SK-N-SH treated with all-trans-retinoic acid at 6 μM for 48 hours (cell line): ENCODE measurements at regions not wholly inside any gene's neighbourhood (a gene's known extent, or its start where the extent isn't known, plus 50 kb on each side); places are given as distances from the start of the nearest gene placed in this dataset.

Source experiments
- ATAC-seq: fragments of 200-7000 bp; cut with Tn5 transposase; 3 replicates; pipeline ENCODE4 v1.9.1; 2020; ENCODE audit warnings: mild to moderate bottlenecking, moderate library complexity
- ARNTL ChIP-seq: fragments of 450-650 bp; formaldehyde crosslinking; IDR thresholded peaks from 2 replicates; pipeline ENCODE4 v1.5.0; 2020; ENCODE audit warnings: low read depth, mild to moderate bottlenecking, moderate library complexity, borderline replicate concordance
- BACH2 ChIP-seq: fragments of 250-450 bp; sonication (Bioruptor Pico); IDR thresholded peaks from 2 replicates; pipeline ENCODE4 v1.9.0; 2021; ENCODE audit warnings: mild to moderate bottlenecking, borderline replicate concordance
- CSDC2 ChIP-seq: fragments of 250-450 bp; sonication (Bioruptor Pico); IDR thresholded peaks from 2 replicates; pipeline ENCODE4 v1.5.0; 2020; ENCODE audit warnings: mild to moderate bottlenecking, moderate library complexity
- ESRRG ChIP-seq: fragments of 250-450 bp; sonication (Bioruptor Pico); IDR thresholded peaks from 2 replicates; pipeline ENCODE4 v1.6.1; 2021; ENCODE audit warnings: mild to moderate bottlenecking
- GLIS3 ChIP-seq: fragments of 250-450 bp; sonication (Bioruptor Pico); IDR thresholded peaks from 2 replicates; pipeline ENCODE4 v1.5.0; 2020; ENCODE audit warnings: mild to moderate bottlenecking, moderate library complexity
- ISL1 ChIP-seq: fragments of 250-450 bp; sonication (Bioruptor Pico); IDR thresholded peaks from 2 replicates; pipeline ENCODE4 v2.1.2; 2022; ENCODE audit warnings: mild to moderate bottlenecking, moderate library complexity
- OSR1 ChIP-seq: fragments of 250-450 bp; sonication (Bioruptor Pico); IDR thresholded peaks from 2 replicates; pipeline ENCODE4 v1.8.0; 2022; ENCODE audit warnings: moderate library complexity, mild to moderate bottlenecking, inconsistent platforms
- PPARA ChIP-seq: fragments of 250-450 bp; sonication (Bioruptor Pico); IDR thresholded peaks from 2 replicates; pipeline ENCODE4 v1.5.0; 2020; ENCODE audit warnings: mild to moderate bottlenecking, borderline replicate concordance
- RARB ChIP-seq: fragments of 250-450 bp; sonication (Bioruptor Pico); IDR thresholded peaks from 2 replicates; pipeline ENCODE4 v1.8.0; 2021; ENCODE audit warnings: mild to moderate bottlenecking, moderate library complexity
- SNAI2 ChIP-seq: fragments of 250-450 bp; sonication (Bioruptor Pico); IDR thresholded peaks from 2 replicates; pipeline ENCODE4 v1.5.0; 2020; ENCODE audit warnings: mild to moderate bottlenecking, moderate library complexity
- TCF4 ChIP-seq: fragments of 250-450 bp; sonication (Bioruptor Pico); IDR thresholded peaks from 2 replicates; pipeline ENCODE4 v1.8.0; 2021; ENCODE audit warnings: mild to moderate bottlenecking, moderate library complexity, borderline replicate concordance
- TOX ChIP-seq: fragments of 250-450 bp; sonication (Bioruptor Pico); IDR thresholded peaks from 2 replicates; pipeline ENCODE4 v1.8.0; 2021; ENCODE audit warnings: mild to moderate bottlenecking, moderate library complexity, borderline replicate concordance
- ZC3H10 ChIP-seq: fragments of 250-450 bp; sonication (Bioruptor Pico); IDR thresholded peaks from 2 replicates; pipeline ENCODE4 v1.5.1; 2021; ENCODE audit warnings: mild to moderate bottlenecking, moderate library complexity
- ZFP30 ChIP-seq: fragments of 450-650 bp; formaldehyde crosslinking; IDR thresholded peaks from 2 replicates; pipeline ENCODE4 v1.5.0; 2022; ENCODE audit warnings: mild to moderate bottlenecking, moderate library complexity
- ZNF565 ChIP-seq: fragments of 450-650 bp; formaldehyde crosslinking; conservative IDR thresholded peaks from 2 replicates; pipeline ENCODE4 v1.5.0; 2020; ENCODE audit warnings: low read depth, mild to moderate bottlenecking, moderate library complexity
- ZNF70 ChIP-seq: fragments of 450-650 bp; formaldehyde crosslinking; IDR thresholded peaks from 2 replicates; pipeline ENCODE4 v1.5.0; 2020; ENCODE audit warnings: mild to moderate bottlenecking, moderate library complexity
- ZNF8 ChIP-seq: fragments of 450-650 bp; formaldehyde crosslinking; IDR thresholded peaks from 2 replicates; pipeline ENCODE4 v1.5.0; 2020; ENCODE audit warnings: mild to moderate bottlenecking, moderate library complexity
- TF ChIP-seq, protein P1 (sequence below): fragments of 250-450 bp; sonication (Bioruptor Pico); IDR thresholded peaks from 2 replicates; pipeline ENCODE4 v1.5.1; 2020; ENCODE audit warnings: low read depth, mild to moderate bottlenecking, moderate library complexity
- TF ChIP-seq, protein P2 (sequence below): fragments of 250-450 bp; sonication (Bioruptor Pico); IDR thresholded peaks from 2 replicates; pipeline ENCODE4 v1.8.0; 2021; ENCODE audit warnings: low read depth, mild to moderate bottlenecking, moderate library complexity, borderline replicate concordance
- TF ChIP-seq, protein P3 (sequence below): fragments of 250-450 bp; sonication (Bioruptor Pico); IDR thresholded peaks from 2 replicates; pipeline ENCODE4 v1.8.0; 2020; ENCODE audit warnings: mild to moderate bottlenecking, moderate library complexity, borderline replicate concordance
- TF ChIP-seq, protein P4 (sequence below): fragments of 250-450 bp; sonication (Bioruptor Pico); IDR thresholded peaks from 2 replicates; pipeline ENCODE4 v1.5.1; 2021; ENCODE audit warnings: mild to moderate bottlenecking, moderate library complexity
- TF ChIP-seq, protein P5 (sequence below): fragments of 250-450 bp; sonication (Bioruptor Pico); IDR thresholded peaks from 2 replicates; pipeline ENCODE4 v1.5.0; 2020; ENCODE audit warnings: mild to moderate bottlenecking, moderate library complexity

DNA sequence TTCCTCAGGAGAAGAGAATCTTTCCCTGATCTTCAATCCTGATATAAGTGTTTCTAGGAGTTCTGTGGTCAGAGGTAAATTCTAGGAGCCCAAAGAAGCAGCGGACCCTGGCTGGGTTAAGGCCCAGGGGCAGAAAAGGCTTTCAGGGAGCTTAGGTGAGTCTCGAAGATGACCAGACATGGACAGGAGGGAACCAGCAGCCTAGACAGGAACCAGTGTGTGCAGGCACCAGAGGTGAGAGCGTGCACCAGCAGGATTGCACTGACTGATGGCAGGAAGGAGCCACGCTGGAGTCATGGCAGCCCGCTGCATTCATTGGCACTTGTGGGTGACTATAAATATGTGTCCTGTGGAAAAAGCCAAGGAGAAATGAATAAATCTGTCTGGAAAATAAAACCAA is 489.9 kb downstream of the BCL11B start:
- TF ChIP-seq, protein P1, sequence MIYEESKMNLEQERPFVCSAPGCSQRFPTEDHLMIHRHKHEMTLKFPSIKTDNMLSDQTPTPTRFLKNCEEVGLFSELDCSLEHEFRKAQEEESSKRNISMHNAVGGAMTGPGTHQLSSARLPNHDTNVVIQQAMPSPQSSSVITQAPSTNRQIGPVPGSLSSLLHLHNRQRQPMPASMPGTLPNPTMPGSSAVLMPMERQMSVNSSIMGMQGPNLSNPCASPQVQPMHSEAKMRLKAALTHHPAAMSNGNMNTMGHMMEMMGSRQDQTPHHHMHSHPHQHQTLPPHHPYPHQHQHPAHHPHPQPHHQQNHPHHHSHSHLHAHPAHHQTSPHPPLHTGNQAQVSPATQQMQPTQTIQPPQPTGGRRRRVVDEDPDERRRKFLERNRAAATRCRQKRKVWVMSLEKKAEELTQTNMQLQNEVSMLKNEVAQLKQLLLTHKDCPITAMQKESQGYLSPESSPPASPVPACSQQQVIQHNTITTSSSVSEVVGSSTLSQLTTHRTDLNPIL (CRISPR knock-in tag): no peak
- no peak for TF ChIP-seq TCF4 (CRISPR knock-in tag)
- ATAC-seq: no peak

DNA sequence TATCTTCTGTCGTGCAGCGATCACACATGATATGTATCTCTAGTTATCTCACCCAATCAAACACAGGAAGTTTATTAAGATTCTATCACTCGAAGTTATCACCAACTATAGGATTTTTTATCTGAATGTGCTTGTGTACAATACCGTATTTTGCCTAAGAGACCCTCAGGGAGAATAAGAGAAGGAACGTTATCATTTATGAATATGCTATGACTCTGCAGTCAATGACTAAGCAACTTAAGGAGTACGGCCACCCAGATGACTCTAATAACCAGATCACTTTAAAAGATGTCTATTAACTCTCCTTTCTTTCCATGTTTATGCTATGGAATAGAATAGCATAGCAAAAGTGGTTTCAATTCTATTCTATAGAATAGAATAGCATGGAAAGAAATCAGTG is 486.4 kb downstream of the BCL11B start:
- no peak for ATAC-seq
- no peak for TF ChIP-seq ARNTL
- TF ChIP-seq, protein P1 (CRISPR knock-in tag): no peak
- TF ChIP-seq, protein P2, sequence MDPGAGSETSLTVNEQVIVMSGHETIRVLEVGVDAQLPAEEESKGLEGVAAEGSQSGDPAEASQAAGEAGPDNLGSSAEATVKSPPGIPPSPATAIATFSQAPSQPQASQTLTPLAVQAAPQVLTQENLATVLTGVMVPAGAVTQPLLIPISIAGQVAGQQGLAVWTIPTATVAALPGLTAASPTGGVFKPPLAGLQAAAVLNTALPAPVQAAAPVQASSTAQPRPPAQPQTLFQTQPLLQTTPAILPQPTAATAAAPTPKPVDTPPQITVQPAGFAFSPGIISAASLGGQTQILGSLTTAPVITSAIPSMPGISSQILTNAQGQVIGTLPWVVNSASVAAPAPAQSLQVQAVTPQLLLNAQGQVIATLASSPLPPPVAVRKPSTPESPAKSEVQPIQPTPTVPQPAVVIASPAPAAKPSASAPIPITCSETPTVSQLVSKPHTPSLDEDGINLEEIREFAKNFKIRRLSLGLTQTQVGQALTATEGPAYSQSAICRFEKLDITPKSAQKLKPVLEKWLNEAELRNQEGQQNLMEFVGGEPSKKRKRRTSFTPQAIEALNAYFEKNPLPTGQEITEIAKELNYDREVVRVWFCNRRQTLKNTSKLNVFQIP (CRISPR knock-in tag): no peak
- TF ChIP-seq, protein P3, sequence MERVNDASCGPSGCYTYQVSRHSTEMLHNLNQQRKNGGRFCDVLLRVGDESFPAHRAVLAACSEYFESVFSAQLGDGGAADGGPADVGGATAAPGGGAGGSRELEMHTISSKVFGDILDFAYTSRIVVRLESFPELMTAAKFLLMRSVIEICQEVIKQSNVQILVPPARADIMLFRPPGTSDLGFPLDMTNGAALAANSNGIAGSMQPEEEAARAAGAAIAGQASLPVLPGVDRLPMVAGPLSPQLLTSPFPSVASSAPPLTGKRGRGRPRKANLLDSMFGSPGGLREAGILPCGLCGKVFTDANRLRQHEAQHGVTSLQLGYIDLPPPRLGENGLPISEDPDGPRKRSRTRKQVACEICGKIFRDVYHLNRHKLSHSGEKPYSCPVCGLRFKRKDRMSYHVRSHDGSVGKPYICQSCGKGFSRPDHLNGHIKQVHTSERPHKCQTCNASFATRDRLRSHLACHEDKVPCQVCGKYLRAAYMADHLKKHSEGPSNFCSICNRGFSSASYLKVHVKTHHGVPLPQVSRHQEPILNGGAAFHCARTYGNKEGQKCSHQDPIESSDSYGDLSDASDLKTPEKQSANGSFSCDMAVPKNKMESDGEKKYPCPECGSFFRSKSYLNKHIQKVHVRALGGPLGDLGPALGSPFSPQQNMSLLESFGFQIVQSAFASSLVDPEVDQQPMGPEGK: no peak
- TF ChIP-seq CSDC2 (CRISPR knock-in tag): no peak
- TF ChIP-seq BACH2 (CRISPR knock-in tag): no peak
- no peak for TF ChIP-seq TOX (CRISPR knock-in tag)
- no peak for TF ChIP-seq ZNF8 (CRISPR knock-in tag)
- TF ChIP-seq ESRRG: no peak
- no peak for TF ChIP-seq GLIS3 (CRISPR knock-in tag)
- TF ChIP-seq, protein P4, sequence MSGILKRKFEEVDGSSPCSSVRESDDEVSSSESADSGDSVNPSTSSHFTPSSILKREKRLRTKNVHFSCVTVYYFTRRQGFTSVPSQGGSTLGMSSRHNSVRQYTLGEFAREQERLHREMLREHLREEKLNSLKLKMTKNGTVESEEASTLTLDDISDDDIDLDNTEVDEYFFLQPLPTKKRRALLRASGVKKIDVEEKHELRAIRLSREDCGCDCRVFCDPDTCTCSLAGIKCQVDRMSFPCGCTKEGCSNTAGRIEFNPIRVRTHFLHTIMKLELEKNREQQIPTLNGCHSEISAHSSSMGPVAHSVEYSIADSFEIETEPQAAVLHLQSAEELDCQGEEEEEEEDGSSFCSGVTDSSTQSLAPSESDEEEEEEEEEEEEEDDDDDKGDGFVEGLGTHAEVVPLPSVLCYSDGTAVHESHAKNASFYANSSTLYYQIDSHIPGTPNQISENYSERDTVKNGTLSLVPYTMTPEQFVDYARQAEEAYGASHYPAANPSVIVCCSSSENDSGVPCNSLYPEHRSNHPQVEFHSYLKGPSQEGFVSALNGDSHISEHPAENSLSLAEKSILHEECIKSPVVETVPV (CRISPR knock-in tag): no peak
- no peak for TF ChIP-seq ZFP30 (CRISPR knock-in tag)
- TF ChIP-seq ZC3H10: no peak
- TF ChIP-seq PPARA (CRISPR knock-in tag): no peak
- TF ChIP-seq, protein P5, sequence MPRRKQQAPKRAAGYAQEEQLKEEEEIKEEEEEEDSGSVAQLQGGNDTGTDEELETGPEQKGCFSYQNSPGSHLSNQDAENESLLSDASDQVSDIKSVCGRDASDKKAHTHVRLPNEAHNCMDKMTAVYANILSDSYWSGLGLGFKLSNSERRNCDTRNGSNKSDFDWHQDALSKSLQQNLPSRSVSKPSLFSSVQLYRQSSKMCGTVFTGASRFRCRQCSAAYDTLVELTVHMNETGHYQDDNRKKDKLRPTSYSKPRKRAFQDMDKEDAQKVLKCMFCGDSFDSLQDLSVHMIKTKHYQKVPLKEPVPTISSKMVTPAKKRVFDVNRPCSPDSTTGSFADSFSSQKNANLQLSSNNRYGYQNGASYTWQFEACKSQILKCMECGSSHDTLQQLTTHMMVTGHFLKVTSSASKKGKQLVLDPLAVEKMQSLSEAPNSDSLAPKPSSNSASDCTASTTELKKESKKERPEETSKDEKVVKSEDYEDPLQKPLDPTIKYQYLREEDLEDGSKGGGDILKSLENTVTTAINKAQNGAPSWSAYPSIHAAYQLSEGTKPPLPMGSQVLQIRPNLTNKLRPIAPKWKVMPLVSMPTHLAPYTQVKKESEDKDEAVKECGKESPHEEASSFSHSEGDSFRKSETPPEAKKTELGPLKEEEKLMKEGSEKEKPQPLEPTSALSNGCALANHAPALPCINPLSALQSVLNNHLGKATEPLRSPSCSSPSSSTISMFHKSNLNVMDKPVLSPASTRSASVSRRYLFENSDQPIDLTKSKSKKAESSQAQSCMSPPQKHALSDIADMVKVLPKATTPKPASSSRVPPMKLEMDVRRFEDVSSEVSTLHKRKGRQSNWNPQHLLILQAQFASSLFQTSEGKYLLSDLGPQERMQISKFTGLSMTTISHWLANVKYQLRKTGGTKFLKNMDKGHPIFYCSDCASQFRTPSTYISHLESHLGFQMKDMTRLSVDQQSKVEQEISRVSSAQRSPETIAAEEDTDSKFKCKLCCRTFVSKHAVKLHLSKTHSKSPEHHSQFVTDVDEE (CRISPR knock-in tag): no peak
- no peak for TF ChIP-seq ISL1 (CRISPR knock-in tag)
- TF ChIP-seq RARB (CRISPR knock-in tag): no peak
- no peak for TF ChIP-seq TCF4 (CRISPR knock-in tag)
- TF ChIP-seq OSR1 (CRISPR knock-in tag): no peak
- TF ChIP-seq ZNF565 (CRISPR knock-in tag): no peak

DNA sequence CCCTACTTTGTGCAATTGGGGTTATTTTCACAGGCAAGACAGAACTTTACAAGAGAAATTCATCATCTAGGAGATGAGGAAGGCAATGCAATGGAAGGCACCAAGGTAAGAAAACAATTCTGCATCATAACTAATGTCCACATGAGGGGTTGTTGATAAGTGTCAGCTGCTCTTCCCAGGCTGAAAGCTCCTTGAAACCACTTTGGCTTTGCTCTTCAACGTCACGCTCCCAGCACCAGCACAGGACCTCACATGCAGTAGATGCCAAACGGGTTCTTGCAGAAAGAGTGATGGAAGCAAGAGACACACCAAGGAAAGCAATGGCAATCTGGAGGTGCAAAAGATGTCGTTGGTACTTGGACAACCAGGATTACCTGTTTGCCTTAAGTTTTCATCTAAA is 485.5 kb downstream of the BCL11B start:
- no peak for ATAC-seq
- TF ChIP-seq ZNF70: no peak
- no peak for TF ChIP-seq ZNF565 (CRISPR knock-in tag)
- no peak for TF ChIP-seq SNAI2
- no peak for TF ChIP-seq PPARA (CRISPR knock-in tag)
- TF ChIP-seq, protein P3: no peak
- no peak for TF ChIP-seq ZNF8 (CRISPR knock-in tag)
- TF ChIP-seq ZC3H10: no peak
